GM23338 (cell line): ENCODE measurements at regions not wholly inside any gene's neighbourhood (a gene's known extent, or its start where the extent isn't known, plus 50 kb on each side); places are given as distances from the start of the nearest gene placed in this dataset.
A peak's percentile ranks its signal among the peaks of the same experiment; 100 is the strongest.

Source experiments
- ATAC-seq: fragments of 200-7000 bp; cut with Tn5 transposase; 3 replicates; pipeline ENCODE4 v1.9.1; 2020
- DNase-seq: peaks from one replicate; pipeline ENCODE4 v3.0.0-alpha.2; 2015; ENCODE audit warnings: low spot score
- H2AFZ ChIP-seq: fragments of 200-600 bp; sonication (generic); 2 replicates; pipeline ENCODE4 v1.8.0; 2016; ENCODE audit warnings: antibody characterized with exemption, mild to moderate bottlenecking, moderate library complexity
- H3F3A ChIP-seq: fragments of 200-600 bp; sonication (generic); replicated peaks from 2 replicates; pipeline ENCODE4 v1.8.0; 2017; ENCODE audit warnings: antibody characterized with exemption, mixed run types, low read depth
- H3K27ac ChIP-seq: fragments of 200-600 bp; sonication (generic); 2 replicates; pipeline ENCODE4 v1.6.1; 2016; ENCODE audit warnings: low read depth
- H3K27me3 ChIP-seq: fragments of 200-600 bp; sonication (generic); 2 replicates; pipeline ENCODE4 v1.8.0; 2016; ENCODE audit warnings: mild to moderate bottlenecking, mixed run types, moderate library complexity; ENCODE audit not compliant: insufficient read depth
- H3K36me3 ChIP-seq: fragments of 200-600 bp; sonication (generic); 2 replicates; pipeline ENCODE4 v1.8.0; 2016; ENCODE audit warnings: mild to moderate bottlenecking; ENCODE audit not compliant: insufficient read depth
- H3K4me1 ChIP-seq: fragments of 200-600 bp; sonication (generic); 2 replicates; pipeline ENCODE4 v1.8.0; 2016; ENCODE audit warnings: mild to moderate bottlenecking, moderate library complexity; ENCODE audit not compliant: insufficient read depth
- H3K4me2 ChIP-seq: fragments of 200-600 bp; sonication (generic); 2 replicates; pipeline ENCODE4 v1.7.1; 2017; ENCODE audit warnings: mixed run types
- H3K4me3 ChIP-seq: fragments of 200-600 bp; sonication (generic); 2 replicates; pipeline ENCODE4 v1.6.1; 2016; ENCODE audit warnings: mixed run types
- H3K79me2 ChIP-seq: fragments of 200-600 bp; sonication (generic); replicated peaks from 2 replicates; pipeline ENCODE4 v1.8.0; 2017; ENCODE audit warnings: mild to moderate bottlenecking; ENCODE audit not compliant: insufficient read depth
- H3K9me2 ChIP-seq: fragments of 200-600 bp; sonication (generic); 2 replicates; pipeline ENCODE4 v1.8.0; 2017; ENCODE audit not compliant: insufficient read depth
- H4K20me1 ChIP-seq: fragments of 200-600 bp; sonication (generic); replicated peaks from 2 replicates; pipeline ENCODE4 v1.8.0; 2017; ENCODE audit warnings: mild to moderate bottlenecking; ENCODE audit not compliant: insufficient read depth
- H3K27ac Mint-ChIP-seq: 2 replicates; pipeline ENCODE4 v1.8.0; 2020; ENCODE audit warnings: inconsistent platforms, mild to moderate bottlenecking, moderate library complexity, mixed read lengths
- H3K27me3 Mint-ChIP-seq: 3 replicates; pipeline ENCODE4 v1.8.0; 2022; ENCODE audit warnings: low read depth, mild to moderate bottlenecking, moderate library complexity, mixed read lengths, inconsistent platforms; ENCODE audit not compliant: insufficient read depth, poor library complexity
- H3K36me3 Mint-ChIP-seq: 3 replicates; pipeline ENCODE4 v1.8.0; 2021; ENCODE audit warnings: low read depth, mild to moderate bottlenecking, inconsistent platforms, moderate library complexity, mixed read lengths
- H3K4me1 Mint-ChIP-seq: 3 replicates; pipeline ENCODE4 v1.8.0; 2020; ENCODE audit warnings: mild to moderate bottlenecking, inconsistent platforms, mixed read lengths
- H3K4me3 Mint-ChIP-seq: 3 replicates; pipeline ENCODE4 v1.8.0; 2021; ENCODE audit warnings: moderate library complexity, mild to moderate bottlenecking, inconsistent platforms, mixed read lengths
- H3K9me3 Mint-ChIP-seq: 3 replicates; pipeline ENCODE4 v1.8.0; 2020; ENCODE audit warnings: moderate library complexity, mild to moderate bottlenecking, inconsistent platforms, mixed read lengths
- CREB1 ChIP-seq: fragments of 250-450 bp; sonication (Bioruptor Pico); IDR thresholded peaks from 2 replicates; pipeline ENCODE4 v1.5.0; 2020; ENCODE audit warnings: low read depth, mild to moderate bottlenecking, moderate library complexity
- EZH2 ChIP-seq: fragments of 200-600 bp; sonication (generic); IDR thresholded peaks from one replicate; pipeline ENCODE4 v1.8.0; 2017; ENCODE audit warnings: antibody characterized with exemption, mild to moderate bottlenecking, low read depth; ENCODE audit not compliant: unreplicated experiment
- JUNB ChIP-seq: IDR thresholded peaks from one replicate; pipeline ENCODE4 v1.6.1; 2016; ENCODE audit warnings: antibody characterized with exemption; ENCODE audit not compliant: unreplicated experiment
- NANOG ChIP-seq: IDR thresholded peaks from 2 replicates; pipeline ENCODE4 v1.6.1; 2016; ENCODE audit warnings: antibody characterized with exemption, borderline replicate concordance
- POLR2AphosphoS5 ChIP-seq: IDR thresholded peaks from 2 replicates; pipeline ENCODE4 v1.6.1; 2016; ENCODE audit warnings: antibody characterized with exemption, low read depth
- ZNF331 ChIP-seq: fragments of 250-450 bp; sonication (Bioruptor Pico); IDR thresholded peaks from 2 replicates; pipeline ENCODE4 v1.5.0; 2020; ENCODE audit warnings: low read depth, mild to moderate bottlenecking, moderate library complexity
- TF ChIP-seq, protein P1 (sequence below): fragments of 250-450 bp; sonication (Bioruptor Pico); IDR thresholded peaks from 2 replicates; pipeline ENCODE4 v1.5.0; 2020; ENCODE audit warnings: mild to moderate bottlenecking, moderate library complexity
- TF ChIP-seq, protein P2 (sequence below): IDR thresholded peaks from one replicate; pipeline ENCODE4 v1.6.1; 2018; ENCODE audit warnings: antibody characterized with exemption; ENCODE audit not compliant: unreplicated experiment

GRCh38 chr7:22667562-22668239 is 59.3 kb upstream of the IL6 start:
- TF ChIP-seq CREB1 (CRISPR knock-in tag) (no peak), NANOG (peak; percentile 91), POLR2AphosphoS5 (no peak)
- TF ChIP-seq, protein P1, sequence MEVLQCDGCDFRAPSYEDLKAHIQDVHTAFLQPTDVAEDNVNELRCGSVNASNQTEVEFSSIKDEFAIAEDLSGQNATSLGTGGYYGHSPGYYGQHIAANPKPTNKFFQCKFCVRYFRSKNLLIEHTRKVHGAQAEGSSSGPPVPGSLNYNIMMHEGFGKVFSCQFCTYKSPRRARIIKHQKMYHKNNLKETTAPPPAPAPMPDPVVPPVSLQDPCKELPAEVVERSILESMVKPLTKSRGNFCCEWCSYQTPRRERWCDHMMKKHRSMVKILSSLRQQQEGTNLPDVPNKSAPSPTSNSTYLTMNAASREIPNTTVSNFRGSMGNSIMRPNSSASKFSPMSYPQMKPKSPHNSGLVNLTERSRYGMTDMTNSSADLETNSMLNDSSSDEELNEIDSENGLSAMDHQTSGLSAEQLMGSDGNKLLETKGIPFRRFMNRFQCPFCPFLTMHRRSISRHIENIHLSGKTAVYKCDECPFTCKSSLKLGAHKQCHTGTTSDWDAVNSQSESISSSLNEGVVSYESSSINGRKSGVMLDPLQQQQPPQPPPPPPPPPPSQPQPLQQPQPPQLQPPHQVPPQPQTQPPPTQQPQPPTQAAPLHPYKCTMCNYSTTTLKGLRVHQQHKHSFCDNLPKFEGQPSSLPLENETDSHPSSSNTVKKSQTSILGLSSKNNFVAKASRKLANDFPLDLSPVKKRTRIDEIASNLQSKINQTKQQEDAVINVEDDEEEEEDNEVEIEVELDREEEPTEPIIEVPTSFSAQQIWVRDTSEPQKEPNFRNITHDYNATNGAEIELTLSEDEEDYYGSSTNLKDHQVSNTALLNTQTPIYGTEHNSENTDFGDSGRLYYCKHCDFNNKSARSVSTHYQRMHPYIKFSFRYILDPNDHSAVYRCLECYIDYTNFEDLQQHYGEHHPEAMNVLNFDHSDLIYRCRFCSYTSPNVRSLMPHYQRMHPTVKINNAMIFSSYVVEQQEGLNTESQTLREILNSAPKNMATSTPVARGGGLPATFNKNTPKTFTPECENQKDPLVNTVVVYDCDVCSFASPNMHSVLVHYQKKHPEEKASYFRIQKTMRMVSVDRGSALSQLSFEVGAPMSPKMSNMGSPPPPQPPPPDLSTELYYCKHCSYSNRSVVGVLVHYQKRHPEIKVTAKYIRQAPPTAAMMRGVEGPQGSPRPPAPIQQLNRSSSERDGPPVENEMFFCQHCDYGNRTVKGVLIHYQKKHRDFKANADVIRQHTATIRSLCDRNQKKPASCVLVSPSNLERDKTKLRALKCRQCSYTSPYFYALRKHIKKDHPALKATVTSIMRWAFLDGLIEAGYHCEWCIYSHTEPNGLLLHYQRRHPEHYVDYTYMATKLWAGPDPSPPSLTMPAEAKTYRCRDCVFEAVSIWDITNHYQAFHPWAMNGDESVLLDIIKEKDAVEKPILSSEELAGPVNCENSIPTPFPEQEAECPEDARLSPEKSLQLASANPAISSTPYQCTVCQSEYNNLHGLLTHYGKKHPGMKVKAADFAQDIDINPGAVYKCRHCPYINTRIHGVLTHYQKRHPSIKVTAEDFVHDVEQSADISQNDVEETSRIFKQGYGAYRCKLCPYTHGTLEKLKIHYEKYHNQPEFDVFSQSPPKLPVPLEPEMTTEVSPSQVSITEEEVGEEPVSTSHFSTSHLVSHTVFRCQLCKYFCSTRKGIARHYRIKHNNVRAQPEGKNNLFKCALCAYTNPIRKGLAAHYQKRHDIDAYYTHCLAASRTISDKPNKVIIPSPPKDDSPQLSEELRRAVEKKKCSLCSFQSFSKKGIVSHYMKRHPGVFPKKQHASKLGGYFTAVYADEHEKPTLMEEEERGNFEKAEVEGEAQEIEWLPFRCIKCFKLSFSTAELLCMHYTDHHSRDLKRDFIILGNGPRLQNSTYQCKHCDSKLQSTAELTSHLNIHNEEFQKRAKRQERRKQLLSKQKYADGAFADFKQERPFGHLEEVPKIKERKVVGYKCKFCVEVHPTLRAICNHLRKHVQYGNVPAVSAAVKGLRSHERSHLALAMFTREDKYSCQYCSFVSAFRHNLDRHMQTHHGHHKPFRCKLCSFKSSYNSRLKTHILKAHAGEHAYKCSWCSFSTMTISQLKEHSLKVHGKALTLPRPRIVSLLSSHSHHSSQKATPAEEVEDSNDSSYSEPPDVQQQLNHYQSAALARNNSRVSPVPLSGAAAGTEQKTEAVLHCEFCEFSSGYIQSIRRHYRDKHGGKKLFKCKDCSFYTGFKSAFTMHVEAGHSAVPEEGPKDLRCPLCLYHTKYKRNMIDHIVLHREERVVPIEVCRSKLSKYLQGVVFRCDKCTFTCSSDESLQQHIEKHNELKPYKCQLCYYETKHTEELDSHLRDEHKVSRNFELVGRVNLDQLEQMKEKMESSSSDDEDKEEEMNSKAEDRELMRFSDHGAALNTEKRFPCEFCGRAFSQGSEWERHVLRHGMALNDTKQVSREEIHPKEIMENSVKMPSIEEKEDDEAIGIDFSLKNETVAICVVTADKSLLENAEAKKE (CRISPR knock-in tag) = peak; percentile 51; the same call in 1 of the 2 replicates
- no peaks in the 10 kb centered on the region for H3F3A ChIP-seq
- peak; percentile 87 for ATAC-seq
- Mint-ChIP-seq H3K27ac (0 out of 2 replicates have a peak overlapping the region, but pooled peaks have one; percentile 36), H3K36me3 (no peaks in the 10 kb centered on the region), H3K27me3 (peaks cover 6% of the 10 kb centered on the region), H3K4me1 (peaks cover 52% of the 10 kb centered on the region), H3K4me3 (no peak overlapping the region; the same call in 2 of the 3 replicates), H3K9me3 (no peaks in the 10 kb centered on the region; the same call in 2 of the 3 replicates)
- no peaks in the 10 kb centered on the region for H3K27me3 ChIP-seq
- 0 out of 2 replicates have a peak overlapping the region, but pooled peaks have one; percentile 15 for H3K4me2 ChIP-seq
- no peak overlapping the region for H3K4me3 ChIP-seq
- H3K4me1 ChIP-seq = peaks cover 35% of the 10 kb centered on the region
- H3K27ac ChIP-seq = peak overlapping the region; percentile 83
- H2AFZ ChIP-seq = no peak overlapping the region
- no peaks in the 10 kb centered on the region for H3K36me3 ChIP-seq
- peak; percentile 64 for DNase-seq
- H4K20me1 ChIP-seq = no peaks in the 10 kb centered on the region
- no peaks in the 10 kb centered on the region for H3K79me2 ChIP-seq
- H3K9me2 ChIP-seq = 0 out of 2 replicates have a peak, but pooled peaks cover 8% of the 10 kb centered on the region

DNA sequence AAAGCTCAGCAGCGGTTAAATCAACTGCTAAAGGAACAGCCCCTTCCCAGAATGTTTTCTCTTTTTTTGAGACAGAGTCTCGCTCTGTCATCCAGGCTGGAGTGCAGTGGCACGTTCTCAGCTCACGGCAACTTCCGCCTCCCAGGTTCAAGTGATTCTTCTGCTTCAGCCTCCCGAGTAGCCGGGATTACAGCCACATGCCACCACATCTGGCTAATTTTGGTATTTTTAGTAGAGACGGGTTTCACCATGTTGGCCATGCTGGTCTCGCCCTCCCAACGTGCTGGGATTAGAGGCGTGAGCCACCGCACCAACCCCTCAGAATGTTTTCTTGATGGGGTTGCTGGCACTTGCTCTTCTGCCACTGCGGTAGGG is 59.8 kb upstream of the IL6 start:
- peaks cover 8% of the 10 kb centered on the region for H3K27me3 Mint-ChIP-seq
- H3K36me3 Mint-ChIP-seq = no peaks in the 10 kb centered on the region
- DNase-seq (no peak), ATAC-seq (no peak)
- H3K79me2 ChIP-seq = no peaks in the 10 kb centered on the region
- H3K27ac ChIP-seq = peak overlapping the region; percentile 83
- H3K4me2 ChIP-seq = 0 out of 2 replicates have a peak overlapping the region, but pooled peaks have one; percentile 15
- H3K36me3 ChIP-seq = no peaks in the 10 kb centered on the region
- peaks cover 51% of the 10 kb centered on the region for H3K4me1 Mint-ChIP-seq
- no peaks in the 10 kb centered on the region for H4K20me1 ChIP-seq
- 0 out of 2 replicates have a peak overlapping the region, but pooled peaks have one; percentile 36 for H3K27ac Mint-ChIP-seq
- no peak for TF ChIP-seq JUNB
- TF ChIP-seq EZH2 = no peak
- TF ChIP-seq, protein P2, sequence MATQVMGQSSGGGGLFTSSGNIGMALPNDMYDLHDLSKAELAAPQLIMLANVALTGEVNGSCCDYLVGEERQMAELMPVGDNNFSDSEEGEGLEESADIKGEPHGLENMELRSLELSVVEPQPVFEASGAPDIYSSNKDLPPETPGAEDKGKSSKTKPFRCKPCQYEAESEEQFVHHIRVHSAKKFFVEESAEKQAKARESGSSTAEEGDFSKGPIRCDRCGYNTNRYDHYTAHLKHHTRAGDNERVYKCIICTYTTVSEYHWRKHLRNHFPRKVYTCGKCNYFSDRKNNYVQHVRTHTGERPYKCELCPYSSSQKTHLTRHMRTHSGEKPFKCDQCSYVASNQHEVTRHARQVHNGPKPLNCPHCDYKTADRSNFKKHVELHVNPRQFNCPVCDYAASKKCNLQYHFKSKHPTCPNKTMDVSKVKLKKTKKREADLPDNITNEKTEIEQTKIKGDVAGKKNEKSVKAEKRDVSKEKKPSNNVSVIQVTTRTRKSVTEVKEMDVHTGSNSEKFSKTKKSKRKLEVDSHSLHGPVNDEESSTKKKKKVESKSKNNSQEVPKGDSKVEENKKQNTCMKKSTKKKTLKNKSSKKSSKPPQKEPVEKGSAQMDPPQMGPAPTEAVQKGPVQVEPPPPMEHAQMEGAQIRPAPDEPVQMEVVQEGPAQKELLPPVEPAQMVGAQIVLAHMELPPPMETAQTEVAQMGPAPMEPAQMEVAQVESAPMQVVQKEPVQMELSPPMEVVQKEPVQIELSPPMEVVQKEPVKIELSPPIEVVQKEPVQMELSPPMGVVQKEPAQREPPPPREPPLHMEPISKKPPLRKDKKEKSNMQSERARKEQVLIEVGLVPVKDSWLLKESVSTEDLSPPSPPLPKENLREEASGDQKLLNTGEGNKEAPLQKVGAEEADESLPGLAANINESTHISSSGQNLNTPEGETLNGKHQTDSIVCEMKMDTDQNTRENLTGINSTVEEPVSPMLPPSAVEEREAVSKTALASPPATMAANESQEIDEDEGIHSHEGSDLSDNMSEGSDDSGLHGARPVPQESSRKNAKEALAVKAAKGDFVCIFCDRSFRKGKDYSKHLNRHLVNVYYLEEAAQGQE = no peak
- no peak for TF ChIP-seq NANOG
- TF ChIP-seq ZNF331 (CRISPR knock-in tag) = no peak
- H3K9me2 ChIP-seq = 0 out of 2 replicates have a peak, but pooled peaks cover 8% of the 10 kb centered on the region
- H3K4me3 ChIP-seq = no peak overlapping the region
- no peaks in the 10 kb centered on the region; the same call in 2 of the 3 replicates for H3K9me3 Mint-ChIP-seq
- no peak overlapping the region for H3K4me3 Mint-ChIP-seq
- H3K27me3 ChIP-seq = no peaks in the 10 kb centered on the region
- H3K4me1 ChIP-seq = peaks cover 38% of the 10 kb centered on the region
- H2AFZ ChIP-seq = no peak overlapping the region
- H3F3A ChIP-seq = no peaks in the 10 kb centered on the region
